Erythroblast (primary cell): ENCODE measurements at regions not wholly inside any gene's neighbourhood (a gene's known extent, or its start where the extent isn't known, plus 50 kb on each side); places are given as distances from the start of the nearest gene placed in this dataset.

Experiments
- GATA1 ChIP-seq: IDR thresholded peaks from 2 replicates; pipeline ENCODE4 v1.6.1; 2011; ENCODE audit warnings: low read depth, mild to moderate bottlenecking, control low read depth, low read length, moderate library complexity
- POLR2A ChIP-seq: IDR thresholded peaks from 2 replicates; pipeline ENCODE4 v1.6.1; 2011; ENCODE audit warnings: mild to moderate bottlenecking, low read length

GRCh38 chr2:194100201-194100600 lies 1556.8 kb upstream of the SLC39A10 start:
- TF ChIP-seq POLR2A (no peak), GATA1 (no peak)
